IMR-90 (cell line): ENCODE measurements at regions not wholly inside any gene's neighbourhood (a gene's known extent, or its start where the extent isn't known, plus 50 kb on each side); places are given as distances from the start of the nearest gene placed in this dataset.

Experiments used
- ATAC-seq: fragments of 200-7000 bp; cut with Tn5 transposase; 2 replicates; pipeline ENCODE4 v1.9.1; 2020; ENCODE audit warnings: low read depth, mild to moderate bottlenecking, moderate library complexity
- BruUV-seq: library from RNA; stranded (reverse); fragments of 400-500 nt; replicated peaks from 2 replicates; lab custom pipeline; 2021; lab: Mats Ljungman, UMichigan
- CTCF ChIA-PET: fragments of 300-600 bp; formaldehyde crosslinking; extraction: SDS; loops from one replicate; lab custom pipeline; 2021; ENCODE audit warnings: antibody characterized with exemption; lab: Yijun Ruan, JAX
- POLR2A ChIA-PET: fragments of 300-600 bp; sonication (Branson Sonifier 250); formaldehyde crosslinking; loops from one replicate; lab custom pipeline; 2022; ENCODE audit warnings: antibody characterized with exemption; ENCODE audit not compliant: unreplicated experiment; lab: Charles Lee
- DNase-seq: peaks from one replicate; pipeline ENCODE4 v3.0.0; 2013
- H2AFZ ChIP-seq: replicated peaks from 2 replicates; pipeline ENCODE3; 2013; ENCODE audit warnings: low read length, mild to moderate bottlenecking; ENCODE audit not compliant: poor library complexity
- H2AK5ac ChIP-seq: 2 replicates; pipeline ENCODE4 v1.6.1; 2013; ENCODE audit warnings: low read depth, low read length, inconsistent platforms
- H2AK9ac ChIP-seq: replicated peaks from 2 replicates; pipeline ENCODE3; 2013; ENCODE audit warnings: mild to moderate bottlenecking, low read depth, low read length, moderate library complexity; ENCODE audit not compliant: poor library complexity
- H2BK120ac ChIP-seq: 2 replicates; pipeline ENCODE4 v1.6.1; 2013; ENCODE audit warnings: low read depth, low read length, inconsistent platforms
- H2BK15ac ChIP-seq: 3 replicates; pipeline ENCODE4 v1.6.1; 2013; ENCODE audit warnings: low read depth, low read length, inconsistent platforms
- H2BK20ac ChIP-seq: 2 replicates; pipeline ENCODE4 v1.6.1; 2013; ENCODE audit warnings: low read depth, mild to moderate bottlenecking, inconsistent platforms, low read length, moderate library complexity
- H2BK5ac ChIP-seq: 2 replicates; pipeline ENCODE4 v1.6.1; 2013; ENCODE audit warnings: mild to moderate bottlenecking, low read depth, low read length, inconsistent platforms; ENCODE audit not compliant: poor library complexity, severe bottlenecking
- H3K14ac ChIP-seq: replicated peaks from 2 replicates; pipeline ENCODE4 v1.6.1; 2013; ENCODE audit warnings: low read depth, low read length, inconsistent platforms
- H3K18ac ChIP-seq: 2 replicates; pipeline ENCODE4 v1.6.1; 2013; ENCODE audit warnings: low read depth, low read length, control low read depth
- H3K23ac ChIP-seq: 2 replicates; pipeline ENCODE4 v1.6.1; 2013; ENCODE audit warnings: low read depth, low read length, inconsistent platforms
- H3K27ac ChIP-seq: 2 replicates; pipeline ENCODE4 v1.5.1; 2013; ENCODE audit warnings: mild to moderate bottlenecking, control low read depth, low read length; ENCODE audit not compliant: insufficient read depth
- H3K27me3 ChIP-seq: 2 replicates; pipeline ENCODE4 v1.6.1; 2013; ENCODE audit warnings: low read length; ENCODE audit not compliant: control insufficient read depth, insufficient read depth
- H3K36me3 ChIP-seq: 2 replicates; pipeline ENCODE4 v1.6.1; 2013; ENCODE audit warnings: low read length, mixed read lengths; ENCODE audit not compliant: control insufficient read depth, insufficient read depth
- H3K4ac ChIP-seq: 2 replicates; pipeline ENCODE4 v1.6.1; 2013; ENCODE audit warnings: low read depth, low read length, inconsistent platforms
- H3K4me1 ChIP-seq: 2 replicates; pipeline ENCODE4 v1.6.1; 2013; ENCODE audit warnings: low read length, mixed read lengths; ENCODE audit not compliant: control insufficient read depth, insufficient read depth
- H3K4me2 ChIP-seq: 2 replicates; pipeline ENCODE4 v1.6.1; 2013; ENCODE audit warnings: low read depth, mild to moderate bottlenecking, control low read depth, low read length, moderate library complexity
- H3K4me3 ChIP-seq: 2 replicates; pipeline ENCODE4 v1.5.1; 2013; ENCODE audit warnings: low read depth, mild to moderate bottlenecking, control low read depth, low read length, moderate library complexity; ENCODE audit not compliant: insufficient read depth
- H3K56ac ChIP-seq: 2 replicates; pipeline ENCODE4 v1.6.1; 2013; ENCODE audit warnings: low read length, inconsistent platforms; ENCODE audit not compliant: insufficient read depth; ENCODE audit errors: extremely low read depth
- H3K79me1 ChIP-seq, 2 experiments: 2 replicates each; pipeline ENCODE4 v1.6.1; 2013; ENCODE audit warnings: low read length in 2 of 2, inconsistent platforms in 1 of 2, low read depth in 1 of 2
- H3K9ac ChIP-seq: 2 replicates; pipeline ENCODE4 v1.6.1; 2013; ENCODE audit warnings: low read depth, low read length, control low read depth
- H3K9me1 ChIP-seq: 2 replicates; pipeline ENCODE4 v1.6.1; 2013; ENCODE audit warnings: low read length, inconsistent platforms; ENCODE audit not compliant: insufficient read depth
- H3K9me3 ChIP-seq: 2 replicates; pipeline ENCODE4 v1.6.1; 2013; ENCODE audit warnings: low read length; ENCODE audit not compliant: control insufficient read depth, insufficient read depth
- H4K20me1 ChIP-seq: 2 replicates; pipeline ENCODE4 v1.6.1; 2013; ENCODE audit warnings: low read length, inconsistent platforms; ENCODE audit not compliant: insufficient read depth
- H4K5ac ChIP-seq: 2 replicates; pipeline ENCODE4 v1.6.1; 2013; ENCODE audit warnings: mild to moderate bottlenecking, low read depth, low read length, control low read depth
- H4K8ac ChIP-seq, 2 experiments: 2 replicates each; pipeline ENCODE4 v1.6.1; 2013; ENCODE audit warnings: low read depth in 2 of 2, low read length in 2 of 2, control low read depth in 1 of 2, inconsistent platforms in 1 of 2
- H4K91ac ChIP-seq: 2 replicates; pipeline ENCODE4 v1.6.1; 2013; ENCODE audit warnings: low read depth, low read length, inconsistent platforms; ENCODE audit not compliant: insufficient read depth
- BHLHE40 ChIP-seq: fragments of 150-350 bp; IDR thresholded peaks from 2 replicates; pipeline ENCODE4 v1.6.1; 2016; ENCODE audit warnings: mild to moderate bottlenecking, low read depth, low read length
- MAFK ChIP-seq: IDR thresholded peaks from 2 replicates; pipeline ENCODE4 v1.6.1; 2012; ENCODE audit warnings: low read depth, low read length, improper control_type of control experiment
- MXI1 ChIP-seq: IDR thresholded peaks from 2 replicates; pipeline ENCODE4 v1.6.1; 2012; ENCODE audit warnings: low read depth, mild to moderate bottlenecking, low read length, moderate library complexity, borderline replicate concordance
- NFE2L2 ChIP-seq: fragments of 150-350 bp; IDR thresholded peaks from 2 replicates; pipeline ENCODE4 v1.6.1; 2016; ENCODE audit warnings: low read depth, mild to moderate bottlenecking, low read length
- POLR2A ChIP-seq: IDR thresholded peaks from 2 replicates; pipeline ENCODE4 v1.6.1; 2012; ENCODE audit warnings: mild to moderate bottlenecking, low read depth, low read length
- RAD21 ChIP-seq: IDR thresholded peaks from 2 replicates; pipeline ENCODE4 v1.6.1; 2012; ENCODE audit warnings: low read length, improper control_type of control experiment
- RCOR1 ChIP-seq: IDR thresholded peaks from 2 replicates; pipeline ENCODE4 v1.6.1; 2012; ENCODE audit warnings: mild to moderate bottlenecking, low read length, improper control_type of control experiment; ENCODE audit not compliant: insufficient replicate concordance
- RFX5 ChIP-seq: IDR thresholded peaks from 2 replicates; pipeline ENCODE4 v1.8.0; 2012; ENCODE audit warnings: low read depth, mild to moderate bottlenecking, low read length, moderate library complexity
- SMC3 ChIP-seq: fragments of 150-350 bp; IDR thresholded peaks from 2 replicates; pipeline ENCODE4 v1.6.1; 2016; ENCODE audit warnings: low read depth, mild to moderate bottlenecking, antibody characterized with exemption, low read length, moderate library complexity
- WGBS, 2 experiments: methylation state at CpG; one replicate each; pipeline versions ENCODE4 v1.1.5 to v1.1.7; 2013; ENCODE audit warnings: missing lambda C conversion rate in 2 of 2; ENCODE audit not compliant: insufficient read length in 1 of 2; ENCODE audit errors: extremely low coverage in 2 of 2; 5-methylcytosine and 5-hydroxymethylcytosine counted together
- dilution Hi-C: fragments of 300-500 bp; cut with HindIII; formaldehyde crosslinking; loops from one replicate; pipeline ENCODE4 v1.14.3; 2018; ENCODE audit warnings: low sequenced_read_pairs; ENCODE audit not compliant: unreplicated experiment
- in situ Hi-C: fragments of 300-500 bp; cut with MboI; formaldehyde crosslinking; loops from 3 replicates; pipeline ENCODE4 v1.14.3; 2019; ENCODE audit warnings: low sequenced_read_pairs, inconsistent platforms, mixed read lengths
- intact Hi-C: fragments of 100-400 bp; cut with micrococcal nuclease; formaldehyde crosslinking; loops from 2 replicates; pipeline ENCODE4 v1.10.0; 2022
- TF ChIP-seq, protein P1 (sequence below): fragments of 150-350 bp; IDR thresholded peaks from 2 replicates; pipeline ENCODE4 v1.6.1; 2017; ENCODE audit warnings: mild to moderate bottlenecking, antibody characterized with exemption, low read length, low read depth
- TF ChIP-seq, protein P2 (sequence below): fragments of 150-350 bp; IDR thresholded peaks from 2 replicates; pipeline ENCODE4 v1.6.1; 2016; ENCODE audit warnings: low read depth, mild to moderate bottlenecking, low read length, moderate library complexity, borderline replicate concordance

- Histone ChIP-seq H3K9me1 (no peaks in the 10 kb centered on the region), H4K91ac (no peak overlapping the region), H3K27ac (no peak overlapping the region), H3K4me1 (no peaks in the 10 kb centered on the region), H3K56ac (no peak overlapping the region), H2BK120ac (no peak overlapping the region), H2BK20ac (no peak overlapping the region), H3K14ac (no peak overlapping the region), H2BK5ac (no peak overlapping the region), H3K23ac (no peak overlapping the region), H4K8ac (no peak overlapping the region), H3K18ac (no peak overlapping the region), H4K5ac (no peak overlapping the region), H3K4me2 (no peak overlapping the region), H3K4ac (no peak overlapping the region), H3K9me3 (peaks cover 7% of the 10 kb centered on the region), H2AK5ac (no peak overlapping the region), H3K36me3 (no peaks in the 10 kb centered on the region), H3K79me1 (no peaks in the 10 kb centered on the region), H3K27me3 (no peaks in the 10 kb centered on the region; the same call in 1 of the 2 replicates), H2AK9ac (no peak overlapping the region), H4K20me1 (no peaks in the 10 kb centered on the region), H2BK15ac (no peak overlapping the region), H3K4me3 (no peak overlapping the region), H2AFZ (no peak overlapping the region), H3K9ac (no peak overlapping the region)
- DNase-seq, result no peak
- dilution Hi-C loops (no loop called here), in situ Hi-C loops (no loop called here), intact Hi-C loops (no loop called here)
- no TSS peak for BruUV-seq
- CTCF ChIA-PET, result no interaction called here
- POLR2A ChIA-PET, result no interaction called here
- no peak for TF ChIP-seq POLR2A
- TF ChIP-seq, protein P1, sequence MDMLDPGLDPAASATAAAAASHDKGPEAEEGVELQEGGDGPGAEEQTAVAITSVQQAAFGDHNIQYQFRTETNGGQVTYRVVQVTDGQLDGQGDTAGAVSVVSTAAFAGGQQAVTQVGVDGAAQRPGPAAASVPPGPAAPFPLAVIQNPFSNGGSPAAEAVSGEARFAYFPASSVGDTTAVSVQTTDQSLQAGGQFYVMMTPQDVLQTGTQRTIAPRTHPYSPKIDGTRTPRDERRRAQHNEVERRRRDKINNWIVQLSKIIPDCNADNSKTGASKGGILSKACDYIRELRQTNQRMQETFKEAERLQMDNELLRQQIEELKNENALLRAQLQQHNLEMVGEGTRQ, result no peak
- no peak for TF ChIP-seq SMC3
- TF ChIP-seq RAD21, result no peak
- TF ChIP-seq RCOR1, result no peak
- TF ChIP-seq RFX5, result no peak
- TF ChIP-seq BHLHE40, result no peak
- no peak for TF ChIP-seq NFE2L2
- no peak for TF ChIP-seq MXI1
- TF ChIP-seq MAFK, result no peak
- TF ChIP-seq, protein P2, sequence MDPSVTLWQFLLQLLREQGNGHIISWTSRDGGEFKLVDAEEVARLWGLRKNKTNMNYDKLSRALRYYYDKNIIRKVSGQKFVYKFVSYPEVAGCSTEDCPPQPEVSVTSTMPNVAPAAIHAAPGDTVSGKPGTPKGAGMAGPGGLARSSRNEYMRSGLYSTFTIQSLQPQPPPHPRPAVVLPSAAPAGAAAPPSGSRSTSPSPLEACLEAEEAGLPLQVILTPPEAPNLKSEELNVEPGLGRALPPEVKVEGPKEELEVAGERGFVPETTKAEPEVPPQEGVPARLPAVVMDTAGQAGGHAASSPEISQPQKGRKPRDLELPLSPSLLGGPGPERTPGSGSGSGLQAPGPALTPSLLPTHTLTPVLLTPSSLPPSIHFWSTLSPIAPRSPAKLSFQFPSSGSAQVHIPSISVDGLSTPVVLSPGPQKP, result no peak
- ATAC-seq, result no peak
- WGBS, 2 experiments, result 50% methylated on average over 1 of the region's 2 CpGs; no CpG with 5 or more reads in 1 of the 2 experiments
Measured at GRCh38 chr16:17817943-17818342, 347.2 kb upstream of the XYLT1 start.
